SU-DHL-6 (cell line): ENCODE measurements at regions not wholly inside any gene's neighbourhood (a gene's known extent, or its start where the extent isn't known, plus 50 kb on each side); places are given as distances from the start of the nearest gene placed in this dataset.

Experiments
- H2AFZ ChIP-seq: fragments of 200-600 bp; sonication (generic); 2 replicates; pipeline ENCODE4 v1.6.1; 2014; ENCODE audit warnings: low read depth, mild to moderate bottlenecking, moderate library complexity, mixed read lengths, antibody characterized with exemption, low read length; ENCODE audit not compliant: severe bottlenecking
- H3F3A ChIP-seq: fragments of 200-600 bp; shearing (Covaris generic); 2 replicates; pipeline ENCODE4 v1.6.0; 2016; ENCODE audit warnings: antibody characterized with exemption, mild to moderate bottlenecking; ENCODE audit not compliant: insufficient read depth
- H3K27ac ChIP-seq: fragments of 200-600 bp; sonication (generic); 2 replicates; pipeline ENCODE4 v1.5.1; 2016; ENCODE audit warnings: low read depth, mild to moderate bottlenecking, low read length, moderate library complexity, mixed read lengths
- H3K27me3 ChIP-seq: fragments of 200-600 bp; sonication (generic), shearing (Covaris generic); 2 replicates; pipeline ENCODE4 v1.6.0; 2014; ENCODE audit warnings: mild to moderate bottlenecking, low read length
- H3K36me3 ChIP-seq: fragments of 200-600 bp; sonication (generic); 2 replicates; pipeline ENCODE4 v1.6.1; 2014; ENCODE audit warnings: mild to moderate bottlenecking, low read length, mixed read lengths
- H3K4me2 ChIP-seq: fragments of 300-600, 200-600 bp; shearing (Covaris generic), sonication (generic); 2 replicates; pipeline ENCODE4 v1.6.0; 2014; ENCODE audit warnings: low read length, low read depth, mild to moderate bottlenecking; ENCODE audit not compliant: poor library complexity, severe bottlenecking
- H3K4me3 ChIP-seq: fragments of 200-600 bp; sonication (generic); 2 replicates; pipeline ENCODE4 v1.5.1; 2014; ENCODE audit warnings: antibody characterized with exemption, low read length, mild to moderate bottlenecking, mixed read lengths; ENCODE audit not compliant: insufficient read depth, poor library complexity, severe bottlenecking
- H3K79me2 ChIP-seq: fragments of 200-600 bp; sonication (generic); 2 replicates; pipeline ENCODE4 v1.6.1; 2014; ENCODE audit warnings: mild to moderate bottlenecking, low read length, moderate library complexity; ENCODE audit not compliant: insufficient read depth
- H3K9ac ChIP-seq: fragments of 200-600 bp; sonication (generic); 2 replicates; pipeline ENCODE4 v1.7.0; 2014; ENCODE audit warnings: mild to moderate bottlenecking, low read length
- H3K9me2 ChIP-seq: fragments of 200-600 bp; sonication (generic); replicated peaks from 2 replicates; pipeline ENCODE4 v1.6.1; 2014; ENCODE audit warnings: low read length; ENCODE audit not compliant: insufficient read depth
- H3K9me3 ChIP-seq: fragments of 200-600 bp; sonication (generic); 2 replicates; pipeline ENCODE4 v1.6.1; 2014; ENCODE audit warnings: low read length, mixed read lengths; ENCODE audit not compliant: insufficient read depth
- H4K20me1 ChIP-seq: fragments of 200-600 bp; sonication (generic); 2 replicates; pipeline ENCODE4 v1.6.1; 2014; ENCODE audit warnings: low read depth, mild to moderate bottlenecking, antibody characterized with exemption, low read length, moderate library complexity, mixed read lengths
- CTCF ChIP-seq: fragments of 200-600 bp; sonication (generic); IDR thresholded peaks from one replicate; pipeline ENCODE4 v1.5.1; 2017; ENCODE audit warnings: antibody characterized with exemption, mild to moderate bottlenecking, low read length, moderate library complexity; ENCODE audit not compliant: insufficient read depth, poor library complexity, severe bottlenecking
- EZH2phosphoT487 ChIP-seq: fragments of 200-600 bp; sonication (generic), shearing (Covaris generic); conservative IDR thresholded peaks from 2 replicates; pipeline ENCODE4 v1.6.1; 2018; ENCODE audit warnings: mild to moderate bottlenecking, antibody characterized with exemption, low read length, moderate library complexity, mixed read lengths

DNA sequence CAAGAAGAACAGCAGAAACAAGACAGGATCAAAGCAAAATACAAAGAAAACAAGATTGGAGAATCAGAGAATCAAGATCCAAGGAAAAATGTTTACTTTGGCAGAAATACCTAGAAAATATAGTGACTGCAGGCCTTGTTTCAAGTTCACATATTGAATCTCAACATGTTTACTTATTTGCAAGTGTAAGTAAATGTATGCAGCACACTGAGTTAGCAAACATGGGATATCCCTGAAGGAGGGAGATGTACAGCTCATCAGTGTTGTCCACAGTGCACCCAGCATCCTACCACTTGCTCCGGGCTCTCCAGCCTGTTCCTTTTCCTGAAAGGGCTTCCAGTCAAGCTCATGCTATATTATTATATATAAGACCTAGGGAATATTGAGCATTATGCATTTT lies 319.5 kb downstream of the PRL start:
- Histone ChIP-seq H3K9me3 (no peaks in the 10 kb centered on the region), H3F3A (no peaks in the 10 kb centered on the region), H3K36me3 (no peaks in the 10 kb centered on the region), H2AFZ (no peak overlapping the region), H3K27ac (no peak overlapping the region), H3K27me3 (no peaks in the 10 kb centered on the region), H3K4me2 (no peak overlapping the region), H3K79me2 (no peaks in the 10 kb centered on the region), H3K9ac (no peak overlapping the region), H3K9me2 (no peaks in the 10 kb centered on the region), H3K4me3 (no peak overlapping the region), H4K20me1 (no peaks in the 10 kb centered on the region)
- TF ChIP-seq EZH2phosphoT487 (no peak), CTCF (no peak)

- Histone ChIP-seq H3K36me3 (no peaks in the 10 kb centered on the region), H3K27ac (no peak overlapping the region)
- TF ChIP-seq CTCF (no peak), EZH2phosphoT487 (no peak)
Observed at GRCh38 chr6:21981235-21981833, 315.5 kb downstream of the PRL start.

DNA sequence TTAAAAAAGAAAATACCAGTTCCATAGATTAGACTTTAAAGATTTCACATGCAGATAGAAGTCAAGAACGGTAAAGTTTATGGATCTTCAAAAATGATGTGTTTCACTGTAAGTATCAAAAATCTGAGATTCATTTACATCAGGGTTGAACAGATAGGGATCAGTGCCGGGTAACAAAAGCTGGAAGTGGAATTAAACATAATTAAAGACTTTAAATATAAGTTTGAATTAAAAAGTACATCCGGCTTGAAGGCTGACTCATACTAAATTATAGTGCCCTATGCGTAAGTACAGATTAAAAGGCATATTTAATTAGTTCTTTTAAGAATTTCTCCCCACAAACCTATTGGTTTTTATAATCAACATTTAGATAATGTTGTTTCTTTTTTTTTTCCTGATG lies 312.7 kb downstream of the PRL start:
- Histone ChIP-seq H3K9me2 (no peaks in the 10 kb centered on the region), H3K36me3 (no peaks in the 10 kb centered on the region), H3K9me3 (no peaks in the 10 kb centered on the region), H3K4me2 (no peak overlapping the region), H3K4me3 (no peak overlapping the region), H3K27ac (no peak overlapping the region), H2AFZ (no peak overlapping the region), H3K27me3 (no peaks in the 10 kb centered on the region), H3F3A (no peaks in the 10 kb centered on the region), H3K9ac (no peak overlapping the region), H4K20me1 (no peaks in the 10 kb centered on the region), H3K79me2 (no peaks in the 10 kb centered on the region)
- TF ChIP-seq EZH2phosphoT487 (no peak), CTCF (no peak)

More at GRCh38 chr6:21981235-21981833, 315.5 kb downstream of the PRL start:
- H3K79me2 ChIP-seq = no peaks in the 10 kb centered on the region
- H3K27me3 ChIP-seq = no peaks in the 10 kb centered on the region
- no peaks in the 10 kb centered on the region for H3F3A ChIP-seq
- H4K20me1 ChIP-seq = no peaks in the 10 kb centered on the region
- H3K9me3 ChIP-seq = no peaks in the 10 kb centered on the region
- H3K4me2 ChIP-seq = no peak overlapping the region
- no peaks in the 10 kb centered on the region for H3K9me2 ChIP-seq
- no peak overlapping the region for H3K9ac ChIP-seq
- H3K4me3 ChIP-seq = no peak overlapping the region
- H2AFZ ChIP-seq = no peak overlapping the region
